Mucosa of rectum (tissue), 2 donors: ENCODE measurements at regions not wholly inside any gene's neighbourhood (a gene's known extent, or its start where the extent isn't known, plus 50 kb on each side); places are given as distances from the start of the nearest gene placed in this dataset.

Experiments used
- H3K27ac ChIP-seq, 2 donors: one replicate each; pipeline ENCODE4 v1.7.0; 2013; ENCODE audit warnings: inconsistent platforms in 2 of 2, low read depth in 2 of 2, low read length in 2 of 2
- H3K27me3 ChIP-seq, 2 donors: one replicate each; pipeline ENCODE4 v1.7.0; 2013; ENCODE audit warnings: low read length in 2 of 2; ENCODE audit not compliant: control insufficient read depth in 2 of 2, insufficient read depth in 2 of 2
- H3K36me3 ChIP-seq, 2 donors: one replicate each; pipeline ENCODE4 v1.7.0; 2013; ENCODE audit warnings: low read length in 2 of 2; ENCODE audit not compliant: control insufficient read depth in 2 of 2, insufficient read depth in 2 of 2
- H3K4me1 ChIP-seq, 2 donors: one replicate each; pipeline ENCODE4 v1.7.0; 2013; ENCODE audit warnings: low read length in 2 of 2, mild to moderate bottlenecking in 1 of 2; ENCODE audit not compliant: control insufficient read depth in 2 of 2, insufficient read depth in 2 of 2
- H3K4me3 ChIP-seq, 2 donors: one replicate each; pipeline ENCODE4 v1.7.0; 2013; ENCODE audit warnings: low read length in 2 of 2
- H3K9ac ChIP-seq, 2 donors: one replicate each; pipeline ENCODE4 v1.7.0; 2013; ENCODE audit warnings: low read length in 2 of 2, low read depth in 1 of 2, mild to moderate bottlenecking in 1 of 2
- H3K9me3 ChIP-seq, 2 donors: one replicate each; pipeline ENCODE4 v1.7.0; 2013; ENCODE audit warnings: low read length in 2 of 2; ENCODE audit not compliant: control insufficient read depth in 2 of 2
- donor health status: healthy.
- donor health status: Normal muscosa, but diverticular disease.

GRCh38 chr18:26705757-26706156, 157.4 kb upstream of the KCTD1 start:
- Histone ChIP-seq H3K27me3 (no peaks in the 10 kb centered on the region), H3K27ac (no peak overlapping the region), H3K4me1 (peaks cover 0 to 7% of the 10 kb centered on the region in 2 donors), H3K9me3 (no peaks in the 10 kb centered on the region), H3K36me3 (no peaks in the 10 kb centered on the region), H3K9ac (no peak overlapping the region), H3K4me3 (no peak overlapping the region)

- H3K4me1 ChIP-seq: peaks cover 0 to 7% of the 10 kb centered on the region in 2 donors
- peak overlapping the region; percentile 42 to 49 for H3K4me3 ChIP-seq
- H3K9me3 ChIP-seq: no peaks in the 10 kb centered on the region
- no peaks in the 10 kb centered on the region for H3K27me3 ChIP-seq
- H3K9ac ChIP-seq: no peak overlapping the region
- H3K36me3 ChIP-seq: no peaks in the 10 kb centered on the region
- H3K27ac ChIP-seq: peak overlapping the region; percentile 48 to 71
These were observed 155.0 kb upstream of the KCTD1 start for GRCh38 chr18:26703170-26703930.

- no peaks in the 10 kb centered on the region for H3K36me3 ChIP-seq
- H3K9me3 ChIP-seq: no peaks in the 10 kb centered on the region
- peaks cover 0 to 7% of the 10 kb centered on the region in 2 donors for H3K4me1 ChIP-seq
- no peaks in the 10 kb centered on the region for H3K27me3 ChIP-seq
- H3K9ac ChIP-seq: no peak overlapping the region
- H3K27ac ChIP-seq: no peak overlapping the region
- H3K4me3 ChIP-seq: no peak overlapping the region
These were observed 153.7 kb upstream of the KCTD1 start for GRCh38 chr18:26702086-26702485.

- Histone ChIP-seq H3K36me3 (no peaks in the 10 kb centered on the region), H3K4me1 (peaks cover 0 to 7% of the 10 kb centered on the region in 2 donors), H3K9ac (no peak overlapping the region), H3K27ac (no peak overlapping the region), H3K4me3 (no peak overlapping the region), H3K9me3 (no peaks in the 10 kb centered on the region), H3K27me3 (no peaks in the 10 kb centered on the region)
These were observed 152.4 kb upstream of the KCTD1 start for GRCh38 chr18:26700728-26701127.

GRCh38 chr18:26700201-26700600, 151.8 kb upstream of the KCTD1 start:
- H3K9me3 ChIP-seq: no peaks in the 10 kb centered on the region
- H3K27ac ChIP-seq: no peak overlapping the region
- H3K36me3 ChIP-seq: no peaks in the 10 kb centered on the region

GRCh38 chr18:26697186-26697884, 149.0 kb upstream of the KCTD1 start:
- Histone ChIP-seq H3K27me3 (no peaks in the 10 kb centered on the region), H3K9me3 (no peaks in the 10 kb centered on the region), H3K9ac (no peak overlapping the region), H3K27ac (no peak overlapping the region), H3K36me3 (no peaks in the 10 kb centered on the region), H3K4me3 (no peak overlapping the region), H3K4me1 (no peaks in the 10 kb centered on the region)

More at GRCh38 chr18:26700201-26700600, 151.8 kb upstream of the KCTD1 start:
- no peak overlapping the region for H3K9ac ChIP-seq
- H3K4me1 ChIP-seq: peaks cover 0 to 7% of the 10 kb centered on the region in 2 donors
- no peaks in the 10 kb centered on the region for H3K27me3 ChIP-seq
- no peak overlapping the region for H3K4me3 ChIP-seq

GRCh38 chr18:26696786-26697185, 148.4 kb upstream of the KCTD1 start:
- H3K36me3 ChIP-seq: no peaks in the 10 kb centered on the region
- no peak overlapping the region for H3K27ac ChIP-seq
- no peak overlapping the region for H3K4me3 ChIP-seq

GRCh38 chr18:26696308-26696707, 148.0 kb upstream of the KCTD1 start:
- Histone ChIP-seq H3K9ac (no peak overlapping the region), H3K27ac (no peak overlapping the region), H3K27me3 (no peaks in the 10 kb centered on the region), H3K4me3 (no peak overlapping the region), H3K9me3 (no peaks in the 10 kb centered on the region), H3K36me3 (no peaks in the 10 kb centered on the region), H3K4me1 (no peaks in the 10 kb centered on the region)

More at GRCh38 chr18:26696786-26697185, 148.4 kb upstream of the KCTD1 start:
- no peaks in the 10 kb centered on the region for H3K4me1 ChIP-seq
- H3K9me3 ChIP-seq: no peaks in the 10 kb centered on the region
- H3K27me3 ChIP-seq: no peaks in the 10 kb centered on the region
- no peak overlapping the region for H3K9ac ChIP-seq

GRCh38 chr18:26689226-26689879, 141.0 kb upstream of the KCTD1 start:
- Histone ChIP-seq H3K27ac (no peak overlapping the region), H3K27me3 (no peaks in the 10 kb centered on the region), H3K4me3 (no peak overlapping the region), H3K9ac (no peak overlapping the region), H3K9me3 (no peaks in the 10 kb centered on the region), H3K4me1 (no peaks in the 10 kb centered on the region), H3K36me3 (no peaks in the 10 kb centered on the region)

- H3K27me3 ChIP-seq: no peaks in the 10 kb centered on the region
- no peaks in the 10 kb centered on the region for H3K36me3 ChIP-seq
- H3K4me3 ChIP-seq: no peak overlapping the region
- no peak overlapping the region for H3K9ac ChIP-seq
- no peak overlapping the region for H3K27ac ChIP-seq
- no peaks in the 10 kb centered on the region for H3K9me3 ChIP-seq
- H3K4me1 ChIP-seq: no peaks in the 10 kb centered on the region
These were observed 138.2 kb upstream of the KCTD1 start for GRCh38 chr18:26686532-26686931.
